NT2/D1 (cell line): ENCODE measurements at regions not wholly inside any gene's neighbourhood (a gene's known extent, or its start where the extent isn't known, plus 50 kb on each side); places are given as distances from the start of the nearest gene placed in this dataset.

Experiments used
- SUZ12 ChIP-seq: IDR thresholded peaks from 2 replicates; pipeline ENCODE4 v1.6.1; 2011; ENCODE audit not compliant: insufficient read length, insufficient read depth; ENCODE audit errors: extremely low read depth
- YY1 ChIP-seq: IDR thresholded peaks from 2 replicates; pipeline ENCODE4 v1.6.1; 2011; ENCODE audit not compliant: insufficient read length, insufficient read depth
- ZNF274 ChIP-seq: IDR thresholded peaks from 2 replicates; pipeline ENCODE4 v1.6.1; 2011; ENCODE audit warnings: mild to moderate bottlenecking, low read depth, low read length

- no peak for TF ChIP-seq ZNF274
- no peak for TF ChIP-seq SUZ12
- no peak for TF ChIP-seq YY1
Measured at GRCh38 chr4:134888156-134888555, 686.6 kb upstream of the PABPC4L start.
